Keratinocyte (primary cell): ENCODE measurements at regions not wholly inside any gene's neighbourhood (a gene's known extent, or its start where the extent isn't known, plus 50 kb on each side); places are given as distances from the start of the nearest gene placed in this dataset.

Experiments
- EZH2 ChIP-seq: IDR thresholded peaks from one replicate; pipeline ENCODE4 v1.6.1; 2012; ENCODE audit warnings: inconsistent platforms, mild to moderate bottlenecking, low read length, moderate library complexity
- TF ChIP-seq, protein P1 (sequence below), 3 experiments: IDR thresholded peaks in 1 of 3; conservative IDR thresholded peaks in 1 of 3; optimal IDR thresholded peaks in 1 of 3; 2 replicates in 2 of 3; 3 replicates in 1 of 3; pipeline versions ENCODE3 to v1.5.1; 2011; ENCODE audit warnings: low read length in 3 of 3, mild to moderate bottlenecking in 3 of 3, moderate library complexity in 2 of 3, control low read depth in 1 of 3, inconsistent platforms in 1 of 3; ENCODE audit not compliant: insufficient read depth in 2 of 3; ENCODE audit errors: extremely low read depth in 1 of 3

DNA sequence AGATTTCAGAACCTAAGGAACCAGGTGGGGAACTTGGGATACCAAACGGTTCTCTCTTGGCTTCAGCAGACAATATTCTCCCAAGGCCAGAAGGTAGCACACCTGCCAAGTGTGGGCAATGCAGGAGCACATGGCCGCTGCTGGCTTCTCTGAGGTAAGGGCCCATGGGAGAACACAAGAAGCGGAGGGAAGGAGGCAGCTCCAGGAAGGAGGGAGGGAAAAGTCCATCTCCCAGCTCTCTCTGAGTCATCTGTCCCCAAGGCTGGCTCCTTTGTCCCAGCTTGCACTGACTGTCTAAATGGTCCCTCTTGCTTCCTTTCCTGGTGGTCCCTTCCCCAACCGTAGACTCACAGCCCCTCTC lies 557.9 kb upstream of the CADM1 start:
- TF ChIP-seq, protein P1, sequence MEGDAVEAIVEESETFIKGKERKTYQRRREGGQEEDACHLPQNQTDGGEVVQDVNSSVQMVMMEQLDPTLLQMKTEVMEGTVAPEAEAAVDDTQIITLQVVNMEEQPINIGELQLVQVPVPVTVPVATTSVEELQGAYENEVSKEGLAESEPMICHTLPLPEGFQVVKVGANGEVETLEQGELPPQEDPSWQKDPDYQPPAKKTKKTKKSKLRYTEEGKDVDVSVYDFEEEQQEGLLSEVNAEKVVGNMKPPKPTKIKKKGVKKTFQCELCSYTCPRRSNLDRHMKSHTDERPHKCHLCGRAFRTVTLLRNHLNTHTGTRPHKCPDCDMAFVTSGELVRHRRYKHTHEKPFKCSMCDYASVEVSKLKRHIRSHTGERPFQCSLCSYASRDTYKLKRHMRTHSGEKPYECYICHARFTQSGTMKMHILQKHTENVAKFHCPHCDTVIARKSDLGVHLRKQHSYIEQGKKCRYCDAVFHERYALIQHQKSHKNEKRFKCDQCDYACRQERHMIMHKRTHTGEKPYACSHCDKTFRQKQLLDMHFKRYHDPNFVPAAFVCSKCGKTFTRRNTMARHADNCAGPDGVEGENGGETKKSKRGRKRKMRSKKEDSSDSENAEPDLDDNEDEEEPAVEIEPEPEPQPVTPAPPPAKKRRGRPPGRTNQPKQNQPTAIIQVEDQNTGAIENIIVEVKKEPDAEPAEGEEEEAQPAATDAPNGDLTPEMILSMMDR (optimal IDR thresholded peaks at IDR 0.05 in 1 of 3, IDR thresholded peaks at IDR 0.05 in 1 of 3, conservative IDR thresholded peaks at IDR 0.05 in 1 of 3; ENCODE audit: extremely low read depth in 1 of 3, insufficient read depth in 2 of 3, low read length in 3 of 3), result no peak
- no peak for TF ChIP-seq EZH2
